ENCODE measurements at regions not wholly inside any gene's neighbourhood (a gene's known extent, or its start where the extent isn't known, plus 50 kb on each side); places are given as distances from the start of the nearest gene placed in this dataset.

DNA sequence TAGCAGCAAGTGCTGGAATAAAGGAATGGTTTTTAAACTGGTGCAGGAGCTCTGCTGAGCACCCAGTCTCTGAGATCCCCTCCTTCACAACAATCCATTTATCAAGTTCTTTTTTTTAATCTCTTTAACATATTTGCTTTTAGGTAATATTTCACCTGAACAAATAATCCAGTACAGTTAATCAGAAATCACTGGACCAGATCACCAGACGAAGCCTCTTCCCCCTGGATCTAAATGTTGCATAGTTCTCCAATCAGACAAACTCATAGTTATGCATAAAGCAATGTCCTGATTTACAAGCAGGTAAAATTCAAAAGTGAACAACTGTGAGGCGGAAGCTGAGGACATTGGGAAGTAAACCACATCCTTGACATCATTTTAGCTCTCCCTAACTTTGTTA, 657.7 kb upstream of the RORB start:
- TF ChIP-seq, protein P1, sequence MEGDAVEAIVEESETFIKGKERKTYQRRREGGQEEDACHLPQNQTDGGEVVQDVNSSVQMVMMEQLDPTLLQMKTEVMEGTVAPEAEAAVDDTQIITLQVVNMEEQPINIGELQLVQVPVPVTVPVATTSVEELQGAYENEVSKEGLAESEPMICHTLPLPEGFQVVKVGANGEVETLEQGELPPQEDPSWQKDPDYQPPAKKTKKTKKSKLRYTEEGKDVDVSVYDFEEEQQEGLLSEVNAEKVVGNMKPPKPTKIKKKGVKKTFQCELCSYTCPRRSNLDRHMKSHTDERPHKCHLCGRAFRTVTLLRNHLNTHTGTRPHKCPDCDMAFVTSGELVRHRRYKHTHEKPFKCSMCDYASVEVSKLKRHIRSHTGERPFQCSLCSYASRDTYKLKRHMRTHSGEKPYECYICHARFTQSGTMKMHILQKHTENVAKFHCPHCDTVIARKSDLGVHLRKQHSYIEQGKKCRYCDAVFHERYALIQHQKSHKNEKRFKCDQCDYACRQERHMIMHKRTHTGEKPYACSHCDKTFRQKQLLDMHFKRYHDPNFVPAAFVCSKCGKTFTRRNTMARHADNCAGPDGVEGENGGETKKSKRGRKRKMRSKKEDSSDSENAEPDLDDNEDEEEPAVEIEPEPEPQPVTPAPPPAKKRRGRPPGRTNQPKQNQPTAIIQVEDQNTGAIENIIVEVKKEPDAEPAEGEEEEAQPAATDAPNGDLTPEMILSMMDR (conservative IDR thresholded peaks at IDR 0.05; ENCODE audit: low read length), result no peak
- H3K4me3 ChIP-seq (ENCODE audit: low read length), result no peak overlapping the region
- DNase-seq (ENCODE audit: low read depth), result no peak

DNA sequence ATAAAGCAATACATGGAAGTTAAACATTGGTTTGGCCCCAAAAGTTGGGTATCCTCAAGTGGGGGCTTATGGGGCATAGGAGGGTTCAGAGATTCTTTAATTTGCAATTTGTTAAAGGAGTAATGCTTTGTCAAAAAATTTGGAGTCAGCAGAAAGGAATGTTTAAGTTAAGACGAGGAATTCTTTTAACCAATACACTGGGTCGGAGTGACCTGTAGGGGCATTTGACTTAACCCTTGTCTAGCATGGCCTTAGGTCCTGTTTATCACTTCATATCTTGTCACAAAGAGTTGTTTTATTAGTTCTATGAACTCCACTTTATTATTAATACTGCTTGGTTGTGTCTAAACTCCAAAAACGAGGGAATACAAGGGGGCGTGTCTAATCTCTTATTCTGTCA, 656.1 kb upstream of the RORB start:
- no peak overlapping the region for H3K4me3 ChIP-seq (ENCODE audit: low read length)
- DNase-seq (ENCODE audit: low read depth), result no peak
- TF ChIP-seq, protein P1 (conservative IDR thresholded peaks at IDR 0.05; ENCODE audit: low read length), result no peak

GRCh38 chr9:73844135-73844534, 653.0 kb upstream of the RORB start:
- H3K4me3 ChIP-seq (ENCODE audit: low read length), result no peak overlapping the region
- TF ChIP-seq, protein P1 (conservative IDR thresholded peaks at IDR 0.05; ENCODE audit: low read length), result no peak
- DNase-seq (ENCODE audit: low read depth), result no peak

DNA sequence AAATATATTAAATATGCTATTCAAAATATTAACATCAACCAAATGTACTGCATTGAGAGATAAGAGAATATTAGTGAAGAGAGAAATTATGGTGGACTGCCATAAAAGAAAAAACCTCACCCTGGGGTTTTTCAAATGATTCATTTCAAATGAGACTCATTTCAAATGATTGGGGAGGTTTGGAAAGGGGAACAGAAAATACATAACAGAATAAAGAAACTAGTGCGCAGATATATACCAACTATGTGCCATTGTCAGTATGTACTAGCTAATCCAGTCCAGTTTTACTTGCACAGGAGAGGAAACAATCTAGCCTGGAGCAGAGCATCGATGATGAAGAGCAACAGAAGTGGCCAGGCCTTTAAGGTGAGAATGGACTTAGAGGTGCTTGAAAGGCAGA, 651.6 kb upstream of the RORB start:
- no peak for DNase-seq (ENCODE audit: low read depth)
- no peak overlapping the region for H3K4me3 ChIP-seq (ENCODE audit: low read length)

DNA sequence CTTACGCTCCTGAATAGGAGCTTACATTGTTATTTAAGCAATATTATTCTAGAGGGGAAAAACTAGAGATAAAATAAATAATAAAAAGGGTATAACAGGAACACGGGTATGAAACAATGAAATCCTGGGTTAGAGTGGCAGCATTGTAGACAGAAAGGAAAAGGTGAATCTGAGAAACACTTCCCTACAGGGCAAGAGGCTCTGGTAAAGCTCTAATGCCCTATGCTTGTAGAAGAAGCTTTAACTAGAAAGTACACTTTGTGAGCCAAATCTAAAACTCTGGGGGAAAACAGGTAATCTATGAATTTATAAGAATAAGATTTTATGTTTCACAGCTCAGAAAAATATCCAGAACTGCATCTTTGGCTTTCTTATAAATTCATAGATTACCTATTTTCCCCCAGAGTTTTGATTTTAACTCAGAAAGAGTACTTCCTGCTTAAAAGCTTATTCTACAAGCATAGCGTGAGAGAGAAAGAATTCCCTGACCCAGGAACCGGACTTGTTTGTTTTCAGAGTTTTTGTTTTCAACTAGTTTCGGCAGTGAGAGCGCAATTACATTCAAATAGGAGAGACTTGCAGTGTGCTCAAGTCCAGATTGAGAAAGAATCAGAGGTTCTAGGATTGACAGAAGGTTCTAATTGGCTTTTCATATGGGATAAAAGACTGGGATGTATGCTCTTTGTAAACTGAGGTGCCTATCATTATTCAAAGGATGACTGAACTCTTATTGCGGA, 651.0 kb upstream of the RORB start:
- no peak overlapping the region for H3K4me3 ChIP-seq (ENCODE audit: low read length)
- DNase-seq (ENCODE audit: low read depth), result no peak
- TF ChIP-seq, protein P1 (conservative IDR thresholded peaks at IDR 0.05; ENCODE audit: low read length), result no peak

More for the DNA sequence above, 651.6 kb upstream of the RORB start:
- TF ChIP-seq, protein P1 (conservative IDR thresholded peaks at IDR 0.05; ENCODE audit: low read length), result no peak

GRCh38 chr9:73847536-73847935, 649.6 kb upstream of the RORB start:
- H3K4me3 ChIP-seq (ENCODE audit: low read length), result no peak overlapping the region
- TF ChIP-seq, protein P1 (conservative IDR thresholded peaks at IDR 0.05; ENCODE audit: low read length), result no peak
- no peak for DNase-seq (ENCODE audit: low read depth)

DNA sequence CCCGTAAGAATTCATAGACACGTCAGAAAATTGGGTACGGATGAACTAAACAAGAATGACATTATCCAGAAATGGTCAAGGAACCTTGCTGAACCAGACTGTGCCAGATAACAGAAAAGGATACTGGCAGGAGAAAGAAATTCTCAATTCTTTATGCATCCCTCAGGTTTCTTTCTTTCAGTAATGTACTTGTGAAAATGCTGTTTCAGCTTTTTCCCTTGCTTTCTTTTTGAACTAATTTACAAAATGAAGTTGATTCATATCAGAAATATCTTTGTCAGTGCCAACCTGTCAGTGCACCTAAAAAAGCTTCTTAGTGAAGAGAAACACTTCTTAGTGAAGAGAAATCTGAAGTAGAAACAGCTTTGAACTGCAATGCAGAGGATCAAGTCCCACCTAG, 643.6 kb upstream of the RORB start:
- no peak for DNase-seq (ENCODE audit: low read depth)
- no peak overlapping the region for H3K4me3 ChIP-seq (ENCODE audit: low read length)
- TF ChIP-seq, protein P1 (conservative IDR thresholded peaks at IDR 0.05; ENCODE audit: low read length), result no peak
